ENCODE measurements at regions not wholly inside any gene's neighbourhood (a gene's known extent, or its start where the extent isn't known, plus 50 kb on each side); places are given as distances from the start of the nearest gene placed in this dataset.

DNA sequence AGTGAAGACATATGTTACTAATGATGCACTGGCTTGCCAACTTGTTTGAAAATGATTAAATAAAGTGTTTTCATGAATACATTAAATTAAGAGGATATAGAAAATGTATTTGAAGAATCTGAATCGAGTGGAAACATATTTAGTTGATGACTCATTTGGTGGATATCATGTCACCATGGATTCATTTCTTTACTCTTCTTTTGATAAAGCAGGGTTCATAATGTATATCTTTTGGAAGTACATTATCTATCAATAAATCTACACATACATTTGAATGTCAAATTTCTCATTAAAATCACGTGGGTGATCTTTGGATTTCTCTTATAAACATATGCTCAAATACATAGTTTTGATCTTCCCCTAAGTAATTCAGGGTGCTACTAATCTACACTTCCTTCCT, 1148.1 kb upstream of the ACO1 start (continued):
- TF ChIP-seq, protein P1, sequence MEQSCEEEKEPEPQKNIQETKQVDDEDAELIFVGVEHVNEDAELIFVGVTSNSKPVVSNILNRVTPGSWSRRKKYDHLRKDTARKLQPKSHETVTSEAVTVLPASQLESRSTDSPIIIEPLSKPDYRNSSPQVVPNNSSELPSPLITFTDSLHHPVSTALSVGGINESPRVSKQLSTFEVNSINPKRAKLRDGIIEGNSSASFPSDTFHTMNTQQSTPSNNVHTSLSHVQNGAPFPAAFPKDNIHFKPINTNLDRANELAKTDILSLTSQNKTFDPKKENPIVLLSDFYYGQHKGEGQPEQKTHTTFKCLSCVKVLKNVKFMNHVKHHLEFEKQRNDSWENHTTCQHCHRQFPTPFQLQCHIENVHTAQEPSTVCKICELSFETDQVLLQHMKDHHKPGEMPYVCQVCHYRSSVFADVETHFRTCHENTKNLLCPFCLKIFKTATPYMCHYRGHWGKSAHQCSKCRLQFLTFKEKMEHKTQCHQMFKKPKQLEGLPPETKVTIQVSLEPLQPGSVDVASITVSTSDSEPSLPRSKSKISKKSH (CRISPR knock-in tag; IDR thresholded peaks at IDR 0.05; ENCODE audit: borderline replicate concordance): no peak
- TF ChIP-seq MXI1 (IDR thresholded peaks at IDR 0.05; ENCODE audit: borderline replicate concordance, low read depth, low read length): no peak
- TF ChIP-seq RAD51 (IDR thresholded peaks at IDR 0.05; ENCODE audit: borderline replicate concordance): no peak

DNA sequence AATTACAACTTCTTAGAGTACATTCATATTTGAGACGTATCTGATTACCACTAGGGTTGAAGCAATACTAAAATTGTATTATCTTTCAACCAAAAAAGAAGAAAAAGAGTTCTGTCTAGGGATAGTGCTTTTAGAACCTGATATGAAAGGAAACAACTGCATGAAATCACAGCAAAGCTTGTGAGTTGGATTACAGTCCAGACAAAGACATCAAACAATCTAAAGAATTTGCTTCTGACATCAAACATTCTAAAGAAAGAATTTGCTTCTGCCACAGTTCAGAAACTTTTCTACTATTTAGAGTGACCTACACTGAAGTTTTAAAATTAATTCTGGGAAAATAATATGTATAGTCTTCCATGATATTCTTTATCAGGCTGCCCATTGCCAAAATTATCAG, 1141.1 kb upstream of the ACO1 start:
- Histone ChIP-seq H3K4me2 (ENCODE audit: low read depth, low read length) (no peak overlapping the region), H3K79me2 (ENCODE audit: insufficient read depth, low read length) (no peaks in the 10 kb centered on the region), H3K9me3 (ENCODE audit: low read length) (no peaks in the 10 kb centered on the region), H3K36me3 (replicated peaks in 1 of 2; ENCODE audit: control insufficient read depth in 1 of 2, insufficient read depth in 2 of 2, low read length in 2 of 2) (no peaks in the 10 kb centered on the region), H3K9ac (ENCODE audit: insufficient read depth, low read depth, low read length) (no peak overlapping the region), H3K4me3 (replicated peaks in 1 of 3; ENCODE audit: insufficient read depth in 1 of 3, low read depth in 2 of 3, low read length in 3 of 3) (no peak overlapping the region), H3K4me1 (ENCODE audit: insufficient read depth, low read length) (no peaks in the 10 kb centered on the region), H2AFZ (ENCODE audit: low read length) (no peak overlapping the region), H3K27ac (ENCODE audit: extremely low read length, insufficient read depth, low read length) (no peak overlapping the region), H3K27me3 (ENCODE audit: control insufficient read depth in 1 of 2, insufficient read depth in 2 of 2, low read length in 2 of 2) (no peaks in the 10 kb centered on the region), H4K20me1 (ENCODE audit: insufficient read depth, low read length) (no peaks in the 10 kb centered on the region)
- CTCF ChIA-PET (ENCODE audit: low intra/inter-chr PET ratio, low total read pairs): no interaction called here
- WGBS (ENCODE audit: low lambda C conversion rate): 2% methylated on average over 1 of the region's 1 CpG
- in situ Hi-C loops (cut with HindIII; ENCODE audit: extremely low pct_ligation_motif_present, low pct_unique_long_range_greater_than_20kb) (no loop called here), intact Hi-C loops (cut with micrococcal nuclease; ENCODE audit: unreplicated experiment) (no loop called here)
- TF ChIP-seq, protein P2, sequence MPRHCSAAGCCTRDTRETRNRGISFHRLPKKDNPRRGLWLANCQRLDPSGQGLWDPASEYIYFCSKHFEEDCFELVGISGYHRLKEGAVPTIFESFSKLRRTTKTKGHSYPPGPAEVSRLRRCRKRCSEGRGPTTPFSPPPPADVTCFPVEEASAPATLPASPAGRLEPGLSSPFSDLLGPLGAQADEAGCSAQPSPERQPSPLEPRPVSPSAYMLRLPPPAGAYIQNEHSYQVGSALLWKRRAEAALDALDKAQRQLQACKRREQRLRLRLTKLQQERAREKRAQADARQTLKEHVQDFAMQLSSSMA (CRISPR knock-in tag; IDR thresholded peaks at IDR 0.05): no peak
- TF ChIP-seq SETDB1 (CRISPR knock-in tag; IDR thresholded peaks at IDR 0.05; ENCODE audit: borderline replicate concordance): no peak
- no peak for TF ChIP-seq SNRNP70 (IDR thresholded peaks at IDR 0.05; ENCODE audit: low read depth, low read length)
- no peak for TF ChIP-seq HHEX (CRISPR knock-in tag; IDR thresholded peaks at IDR 0.05)
- TF ChIP-seq ZNF678 (CRISPR knock-in tag; IDR thresholded peaks at IDR 0.05): no peak
- TF ChIP-seq ZFP82 (CRISPR knock-in tag; IDR thresholded peaks at IDR 0.05; ENCODE audit: borderline replicate concordance): no peak
- TF ChIP-seq ARNT (IDR thresholded peaks at IDR 0.05): no peak
- TF ChIP-seq CCAR2 (optimal IDR thresholded peaks at IDR 0.05; ENCODE audit: low read depth, low read length): no peak
- TF ChIP-seq ZNF556 (CRISPR knock-in tag; IDR thresholded peaks at IDR 0.05; ENCODE audit: borderline replicate concordance): no peak
- TF ChIP-seq MED13 (CRISPR knock-in tag; IDR thresholded peaks at IDR 0.05): no peak
- TF ChIP-seq, protein P3, sequence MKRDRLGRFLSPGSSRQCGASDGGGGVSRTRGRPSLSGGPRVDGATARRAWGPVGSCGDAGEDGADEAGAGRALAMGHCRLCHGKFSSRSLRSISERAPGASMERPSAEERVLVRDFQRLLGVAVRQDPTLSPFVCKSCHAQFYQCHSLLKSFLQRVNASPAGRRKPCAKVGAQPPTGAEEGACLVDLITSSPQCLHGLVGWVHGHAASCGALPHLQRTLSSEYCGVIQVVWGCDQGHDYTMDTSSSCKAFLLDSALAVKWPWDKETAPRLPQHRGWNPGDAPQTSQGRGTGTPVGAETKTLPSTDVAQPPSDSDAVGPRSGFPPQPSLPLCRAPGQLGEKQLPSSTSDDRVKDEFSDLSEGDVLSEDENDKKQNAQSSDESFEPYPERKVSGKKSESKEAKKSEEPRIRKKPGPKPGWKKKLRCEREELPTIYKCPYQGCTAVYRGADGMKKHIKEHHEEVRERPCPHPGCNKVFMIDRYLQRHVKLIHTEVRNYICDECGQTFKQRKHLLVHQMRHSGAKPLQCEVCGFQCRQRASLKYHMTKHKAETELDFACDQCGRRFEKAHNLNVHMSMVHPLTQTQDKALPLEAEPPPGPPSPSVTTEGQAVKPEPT (CRISPR knock-in tag; IDR thresholded peaks at IDR 0.05; ENCODE audit: low read depth): no peak
- ATAC-seq: no peak
- FAIRE-seq: no peak
- no peak for DNase-seq (ENCODE audit: low spot score)
- POLR2A ChIA-PET: no interaction called here
- BruUV-seq (replicated peaks): no TSS peak
